ENCODE measurements at regions not wholly inside any gene's neighbourhood (a gene's known extent, or its start where the extent isn't known, plus 50 kb on each side); places are given as distances from the start of the nearest gene placed in this dataset.
"Not testable (repeated sequence)": the region's sequence is repeated elsewhere in the genome, so short reads cannot be mapped to it uniquely, and the experiment has no call there.

DNA sequence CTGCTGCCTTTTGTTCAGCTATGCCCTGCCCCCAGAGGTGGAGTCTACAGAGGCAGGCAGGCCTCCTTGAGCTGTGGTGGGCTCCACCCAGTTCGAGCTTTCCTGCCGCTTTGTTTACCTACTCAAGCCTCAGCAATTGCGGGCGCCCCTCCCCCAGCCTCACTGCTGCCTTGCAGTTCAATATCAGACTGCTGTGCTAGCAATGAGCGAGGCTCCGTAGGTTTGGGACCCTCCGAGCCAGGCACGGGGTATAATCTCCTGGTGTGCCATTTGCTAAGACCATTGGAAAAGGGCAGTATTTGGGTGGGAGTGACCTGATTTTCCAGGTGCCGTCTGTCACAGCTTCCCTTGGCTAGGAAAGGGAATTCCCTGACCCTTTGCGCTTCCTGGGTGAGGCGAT, 51.9 kb downstream of the DIPK2A start:
- not testable (repeated sequence) for ATAC-seq; H3K4me1 Mint-ChIP-seq; H3K4me3 Mint-ChIP-seq; H3K36me3 Mint-ChIP-seq; H3K9me3 Mint-ChIP-seq; DNase-seq (ENCODE audit: low spot score in 2 of 2); H3K27ac Mint-ChIP-seq

GRCh38 chr3:144028798-144029411, 57.3 kb downstream of the DIPK2A start:
- Mint-ChIP-seq H3K4me1 (no peaks in the 10 kb centered on the region), H3K9me3 (peaks cover 3% of the 10 kb centered on the region), H3K4me3 (no peak overlapping the region), H3K36me3 (no peaks in the 10 kb centered on the region), H3K27ac (no peak overlapping the region)
- DNase-seq (ENCODE audit: low spot score in 2 of 2): no peak
- no peak for ATAC-seq

GRCh38 chr3:144029769-144030168, 58.1 kb downstream of the DIPK2A start:
- no peak overlapping the region for H3K4me3 Mint-ChIP-seq
- ATAC-seq: no peak
- H3K4me1 Mint-ChIP-seq: no peaks in the 10 kb centered on the region
- DNase-seq (ENCODE audit: low spot score in 2 of 2): no peak
- H3K9me3 Mint-ChIP-seq: no peaks in the 10 kb centered on the region
- H3K27ac Mint-ChIP-seq: no peak overlapping the region
- H3K36me3 Mint-ChIP-seq: no peaks in the 10 kb centered on the region

GRCh38 chr3:144031938-144032337, 60.3 kb downstream of the DIPK2A start:
- H3K36me3 Mint-ChIP-seq: no peaks in the 10 kb centered on the region
- H3K4me3 Mint-ChIP-seq: no peak overlapping the region
- no peak overlapping the region for H3K27ac Mint-ChIP-seq
- DNase-seq (ENCODE audit: low spot score in 2 of 2) (no peak), ATAC-seq (no peak)
- no peaks in the 10 kb centered on the region for H3K4me1 Mint-ChIP-seq
- H3K9me3 Mint-ChIP-seq: no peaks in the 10 kb centered on the region

- peak; percentile 76 for ATAC-seq
- Mint-ChIP-seq H3K36me3 (no peaks in the 10 kb centered on the region), H3K9me3 (no peaks in the 10 kb centered on the region), H3K4me3 (no peak overlapping the region), H3K4me1 (no peaks in the 10 kb centered on the region), H3K27ac (no peak overlapping the region)
- no peak for DNase-seq (ENCODE audit: low spot score in 2 of 2)
These were observed 61.1 kb downstream of the DIPK2A start for GRCh38 chr3:144032531-144033239.

- no peak overlapping the region for H3K27ac Mint-ChIP-seq
- H3K9me3 Mint-ChIP-seq: no peaks in the 10 kb centered on the region
- ATAC-seq (no peak), DNase-seq (ENCODE audit: low spot score in 2 of 2) (no peak)
- no peaks in the 10 kb centered on the region for H3K36me3 Mint-ChIP-seq
- no peak overlapping the region for H3K4me3 Mint-ChIP-seq
- H3K4me1 Mint-ChIP-seq: no peaks in the 10 kb centered on the region
These were observed 61.6 kb downstream of the DIPK2A start for GRCh38 chr3:144033240-144033589.

GRCh38 chr3:144033863-144034262, 62.2 kb downstream of the DIPK2A start:
- Mint-ChIP-seq H3K9me3 (no peaks in the 10 kb centered on the region), H3K4me1 (no peaks in the 10 kb centered on the region), H3K27ac (no peak overlapping the region), H3K36me3 (no peaks in the 10 kb centered on the region), H3K4me3 (no peak overlapping the region)
- ATAC-seq (no peak), DNase-seq (ENCODE audit: low spot score in 2 of 2) (no peak)

GRCh38 chr3:144034715-144035290, 63.2 kb downstream of the DIPK2A start:
- Mint-ChIP-seq H3K27ac (no peak overlapping the region), H3K4me3 (no peak overlapping the region), H3K4me1 (peaks cover 5% of the 10 kb centered on the region), H3K36me3 (no peaks in the 10 kb centered on the region), H3K9me3 (no peaks in the 10 kb centered on the region)
- no peak for DNase-seq (ENCODE audit: low spot score in 2 of 2)
- no peak for ATAC-seq

- Mint-ChIP-seq H3K4me1 (peaks cover 6% of the 10 kb centered on the region), H3K4me3 (no peak overlapping the region), H3K27ac (no peak overlapping the region), H3K9me3 (no peaks in the 10 kb centered on the region), H3K36me3 (no peaks in the 10 kb centered on the region)
- peak; percentile 65 for ATAC-seq
- DNase-seq (ENCODE audit: low spot score in 2 of 2): no peak
These were observed 64.9 kb downstream of the DIPK2A start for GRCh38 chr3:144036498-144036897.

- Mint-ChIP-seq H3K27ac (no peak overlapping the region), H3K9me3 (no peaks in the 10 kb centered on the region), H3K36me3 (no peaks in the 10 kb centered on the region), H3K4me3 (no peak overlapping the region), H3K4me1 (peaks cover 6% of the 10 kb centered on the region)
- ATAC-seq (no peak), DNase-seq (ENCODE audit: low spot score in 2 of 2) (no peak)
These were observed 68.0 kb downstream of the DIPK2A start for GRCh38 chr3:144039661-144040060.

DNA sequence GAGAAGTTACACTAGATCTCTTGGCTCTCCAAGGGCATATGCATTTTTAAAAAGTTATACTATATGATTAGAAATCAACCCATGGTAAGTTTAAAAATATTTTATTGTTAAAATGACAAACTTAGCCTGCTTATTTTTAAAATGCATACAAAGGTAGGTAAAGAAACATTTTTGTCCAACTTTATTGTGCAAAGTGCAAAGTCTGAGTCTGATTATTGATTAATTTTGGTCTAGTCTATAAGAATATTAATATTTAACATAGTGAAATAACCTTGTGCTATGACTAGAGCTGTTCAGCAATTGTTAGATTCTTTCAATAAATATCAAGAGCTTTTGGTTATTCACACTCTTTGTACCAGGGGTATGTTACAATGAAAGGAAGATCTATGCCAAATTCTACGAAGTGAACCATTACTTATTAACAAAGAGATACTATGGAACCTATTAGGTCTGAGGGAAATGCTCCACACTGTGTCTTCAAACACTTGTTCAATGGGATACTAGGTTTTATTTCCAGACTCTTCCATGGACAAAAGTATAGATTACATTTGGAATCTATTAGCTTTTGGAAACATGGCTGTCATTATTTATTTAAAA, 70.4 kb downstream of the DIPK2A start:
- H3K36me3 Mint-ChIP-seq: no peaks in the 10 kb centered on the region
- ATAC-seq (no peak), DNase-seq (ENCODE audit: low spot score in 2 of 2) (no peak)
- H3K9me3 Mint-ChIP-seq: no peaks in the 10 kb centered on the region
- no peak overlapping the region for H3K27ac Mint-ChIP-seq
- H3K4me3 Mint-ChIP-seq: no peak overlapping the region
- H3K4me1 Mint-ChIP-seq: peaks cover 6% of the 10 kb centered on the region

- Mint-ChIP-seq H3K9me3 (no peaks in the 10 kb centered on the region), H3K27ac (no peak overlapping the region), H3K4me1 (no peaks in the 10 kb centered on the region), H3K4me3 (no peak overlapping the region), H3K36me3 (no peaks in the 10 kb centered on the region)
- no peak for DNase-seq (ENCODE audit: low spot score in 2 of 2)
- no peak for ATAC-seq
These were observed 74.1 kb downstream of the DIPK2A start for GRCh38 chr3:144045766-144046165.

DNA sequence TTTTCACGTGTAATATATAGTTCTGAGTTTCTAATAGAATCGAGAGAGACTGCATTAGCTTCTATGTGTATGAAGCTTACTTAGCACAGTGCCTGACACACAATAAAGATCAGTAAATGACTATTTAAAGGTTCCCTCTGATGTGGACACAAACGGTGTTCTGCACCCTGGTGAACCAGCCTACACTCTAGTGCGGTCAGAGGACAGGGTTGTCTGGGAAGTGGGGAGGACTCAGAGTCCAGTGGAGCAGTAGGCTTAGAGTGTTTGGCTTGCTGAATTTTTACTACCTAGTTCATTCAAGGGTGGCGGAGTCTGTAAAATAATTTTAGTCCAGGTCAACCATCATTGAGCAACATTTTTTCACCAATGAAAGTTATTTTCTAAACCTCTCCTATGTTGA, 77.8 kb downstream of the DIPK2A start:
- Mint-ChIP-seq H3K4me3 (no peak overlapping the region), H3K9me3 (no peaks in the 10 kb centered on the region), H3K36me3 (no peaks in the 10 kb centered on the region), H3K27ac (no peak overlapping the region), H3K4me1 (no peaks in the 10 kb centered on the region)
- DNase-seq (ENCODE audit: low spot score in 2 of 2) (no peak), ATAC-seq (no peak)

- Mint-ChIP-seq H3K9me3 (no peaks in the 10 kb centered on the region), H3K4me1 (no peaks in the 10 kb centered on the region), H3K4me3 (no peak overlapping the region), H3K27ac (no peak overlapping the region), H3K36me3 (no peaks in the 10 kb centered on the region)
- ATAC-seq (no peak), DNase-seq (ENCODE audit: low spot score in 2 of 2) (no peak)
These were observed 79.6 kb downstream of the DIPK2A start for GRCh38 chr3:144051211-144051610.

- H3K27ac Mint-ChIP-seq: no peak overlapping the region
- no peak overlapping the region for H3K4me3 Mint-ChIP-seq
- no peaks in the 10 kb centered on the region for H3K4me1 Mint-ChIP-seq
- no peak for ATAC-seq
- DNase-seq (ENCODE audit: low spot score in 2 of 2): no peak
- H3K9me3 Mint-ChIP-seq: no peaks in the 10 kb centered on the region
- no peaks in the 10 kb centered on the region for H3K36me3 Mint-ChIP-seq
These were observed 80.7 kb downstream of the DIPK2A start for GRCh38 chr3:144052275-144052674.

- no peak overlapping the region for H3K4me3 Mint-ChIP-seq
- H3K9me3 Mint-ChIP-seq: no peaks in the 10 kb centered on the region
- no peak for ATAC-seq
- H3K4me1 Mint-ChIP-seq: no peaks in the 10 kb centered on the region
- H3K36me3 Mint-ChIP-seq: no peaks in the 10 kb centered on the region
- H3K27ac Mint-ChIP-seq: no peak overlapping the region
- no peak for DNase-seq (ENCODE audit: low spot score in 2 of 2)
These were observed 81.5 kb downstream of the DIPK2A start for GRCh38 chr3:144053121-144053520.

All from stimulated activated effector memory CD8-positive, alpha-beta T cell treated with anti-CD3 and anti-CD28 coated beads, Interleukin-12 subunit alpha, Interleukin-12 subunit beta, amount 100 ng/mL, for 72 hours (primary cell).